ENCODE measurements at regions not wholly inside any gene's neighbourhood (a gene's known extent, or its start where the extent isn't known, plus 50 kb on each side); places are given as distances from the start of the nearest gene placed in this dataset.
"Not testable (repeated sequence)": the region's sequence is repeated elsewhere in the genome, so short reads cannot be mapped to it uniquely, and the experiment has no call there.

DNA sequence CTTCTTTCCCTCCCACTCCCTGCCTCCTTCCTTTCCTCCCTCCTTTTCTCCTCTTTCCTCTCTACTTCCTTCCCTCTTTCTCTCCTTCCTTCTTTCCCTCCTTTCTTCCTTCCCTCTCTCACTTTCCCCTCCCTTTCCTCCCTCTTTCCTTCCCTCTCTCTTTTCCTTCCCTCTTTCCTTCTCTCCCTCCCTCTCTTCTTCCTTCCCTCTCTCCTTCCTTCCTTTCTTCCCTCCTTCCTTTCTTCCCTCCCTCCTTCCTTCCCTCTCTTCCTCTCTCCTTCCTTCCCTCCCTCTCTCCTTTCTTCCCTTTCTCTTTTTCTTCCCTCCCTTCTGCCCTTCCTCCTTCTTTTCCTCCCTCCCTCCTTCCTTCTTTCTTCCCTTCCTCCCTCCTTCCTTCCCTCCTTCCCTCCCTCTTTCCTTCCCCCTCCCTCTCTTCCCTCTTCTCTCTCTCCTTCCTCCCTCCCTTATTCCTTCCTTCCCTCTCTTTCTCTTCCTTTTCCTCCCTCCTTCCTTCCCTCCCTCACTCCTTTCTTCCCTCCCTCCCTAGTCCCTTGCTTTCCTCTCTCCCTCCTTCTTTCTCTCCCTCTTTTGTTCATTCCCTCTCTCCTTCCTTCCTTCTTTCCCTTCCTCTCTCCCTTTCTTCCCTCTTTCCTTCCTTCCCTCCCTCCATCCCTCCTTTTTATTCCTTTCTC, 443.9 kb downstream of the ZNF536 start:
- no peaks in the 10 kb centered on the region for H3K4me1 Mint-ChIP-seq
- no peak overlapping the region for H3K4me3 Mint-ChIP-seq

DNA sequence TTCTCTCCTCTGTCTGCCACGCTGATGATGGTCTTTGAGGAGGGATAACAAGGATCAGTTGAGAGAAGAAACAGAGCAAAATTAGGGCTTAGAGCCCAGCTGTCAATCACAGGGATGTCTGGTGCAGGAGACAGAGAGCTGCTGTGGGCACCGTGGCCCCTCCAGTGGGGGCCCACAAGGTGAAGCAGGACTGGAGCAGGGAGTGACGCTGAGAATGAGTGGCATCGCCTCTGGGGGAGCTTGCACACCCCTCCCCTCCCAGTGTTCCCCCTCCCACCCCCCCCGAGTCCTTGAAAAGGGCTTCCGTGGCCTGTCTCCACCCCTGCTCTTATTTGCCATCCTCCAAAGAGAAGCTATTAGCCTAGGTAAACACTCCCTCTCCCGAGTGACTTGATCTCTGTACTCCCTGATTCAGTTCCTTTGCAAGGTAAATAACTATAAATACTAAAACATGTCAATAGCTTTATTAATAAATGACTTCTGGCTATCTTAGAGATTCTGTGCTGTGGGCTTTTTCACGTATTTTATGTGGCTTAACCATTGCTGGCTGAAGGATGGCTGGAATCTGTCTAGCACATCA, 440.0 kb downstream of the ZNF536 start:
- no peaks in the 10 kb centered on the region for H3K36me3 Mint-ChIP-seq
- H3K27ac Mint-ChIP-seq: no peak overlapping the region
- H3K4me1 Mint-ChIP-seq: no peaks in the 10 kb centered on the region
- H3K9me3 Mint-ChIP-seq: no peaks in the 10 kb centered on the region
- H3K27me3 Mint-ChIP-seq (ENCODE audit: low read depth in 3 of 3): peaks cover 2 to 5% (median 3%) of the 10 kb centered on the region in 3 donors
- no peak overlapping the region for H3K4me3 Mint-ChIP-seq
- no peak for DNase-seq

More for the DNA sequence above, 443.9 kb downstream of the ZNF536 start:
- DNase-seq: no peak
- H3K36me3 Mint-ChIP-seq: no peaks in the 10 kb centered on the region
- H3K27ac Mint-ChIP-seq: no peak overlapping the region
- no peaks in the 10 kb centered on the region for H3K9me3 Mint-ChIP-seq
- peaks cover 0 to 6% (median 1%) of the 10 kb centered on the region in 3 donors for H3K27me3 Mint-ChIP-seq (ENCODE audit: low read depth in 3 of 3)

DNA sequence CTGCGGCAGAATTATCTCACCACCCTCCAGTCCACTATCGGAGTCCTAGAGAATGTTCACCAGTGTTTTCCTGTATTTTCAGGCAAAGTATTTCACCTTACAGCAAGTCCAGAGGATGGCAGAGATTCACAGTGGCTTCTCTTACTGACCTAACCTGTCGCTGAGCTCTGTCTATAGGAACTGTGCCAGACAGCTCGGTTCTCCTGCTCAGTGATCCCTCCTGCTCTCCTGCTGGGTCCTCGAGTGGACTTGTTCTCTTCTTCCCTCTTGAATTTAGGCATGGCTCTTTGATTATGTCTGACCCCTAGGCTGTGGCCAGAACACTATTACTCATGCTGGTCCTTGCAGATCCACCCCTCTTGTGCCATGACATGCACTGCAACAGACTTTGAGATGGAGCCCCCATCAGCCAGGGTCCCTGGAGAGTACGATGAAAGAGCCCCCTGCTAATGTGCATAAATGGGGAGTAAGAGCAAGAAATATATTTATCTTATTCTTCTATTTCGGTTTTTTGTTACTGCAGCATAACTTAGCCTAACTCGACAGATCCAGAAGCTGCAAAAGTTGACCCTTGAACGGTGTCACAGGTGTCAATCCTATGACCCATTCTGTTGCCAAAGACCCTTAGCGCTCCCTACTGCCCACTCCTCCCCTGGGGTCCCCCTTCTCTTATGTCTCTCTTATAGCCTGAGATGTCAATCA, 439.4 kb downstream of the ZNF536 start:
- Mint-ChIP-seq H3K4me3 (no peak overlapping the region), H3K27ac (no peak overlapping the region), H3K9me3 (no peaks in the 10 kb centered on the region), H3K4me1 (no peaks in the 10 kb centered on the region), H3K36me3 (no peaks in the 10 kb centered on the region), H3K27me3 (ENCODE audit: low read depth in 3 of 3) (peaks cover 5% of the 10 kb centered on the region in 3 donors)
- no peak for DNase-seq

DNA sequence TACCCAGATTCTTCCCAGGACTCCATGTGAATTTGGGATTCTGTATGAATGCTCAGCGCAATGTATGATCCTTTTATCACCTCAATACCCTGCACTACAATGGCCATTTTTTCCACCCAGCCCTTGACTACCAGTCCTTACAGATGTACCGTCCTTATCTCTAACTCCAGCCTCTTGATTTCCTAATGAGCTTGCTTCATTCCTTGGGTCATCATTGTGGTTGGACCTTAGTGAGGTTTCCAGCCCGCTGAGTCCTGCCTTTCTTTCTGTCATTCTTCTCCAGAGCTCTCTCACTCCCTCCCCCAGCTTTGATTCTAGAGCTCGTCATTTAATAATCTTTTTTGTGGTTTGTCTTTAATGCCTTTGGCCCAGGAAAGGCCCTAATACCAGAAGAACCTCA, 438.5 kb downstream of the ZNF536 start:
- no peak overlapping the region for H3K4me3 Mint-ChIP-seq
- no peak overlapping the region for H3K27ac Mint-ChIP-seq
- H3K27me3 Mint-ChIP-seq (ENCODE audit: low read depth in 3 of 3): peaks cover 5 to 7% (median 6%) of the 10 kb centered on the region in 3 donors
- H3K9me3 Mint-ChIP-seq: no peaks in the 10 kb centered on the region
- DNase-seq: no peak
- no peaks in the 10 kb centered on the region for H3K4me1 Mint-ChIP-seq
- H3K36me3 Mint-ChIP-seq: no peaks in the 10 kb centered on the region

DNA sequence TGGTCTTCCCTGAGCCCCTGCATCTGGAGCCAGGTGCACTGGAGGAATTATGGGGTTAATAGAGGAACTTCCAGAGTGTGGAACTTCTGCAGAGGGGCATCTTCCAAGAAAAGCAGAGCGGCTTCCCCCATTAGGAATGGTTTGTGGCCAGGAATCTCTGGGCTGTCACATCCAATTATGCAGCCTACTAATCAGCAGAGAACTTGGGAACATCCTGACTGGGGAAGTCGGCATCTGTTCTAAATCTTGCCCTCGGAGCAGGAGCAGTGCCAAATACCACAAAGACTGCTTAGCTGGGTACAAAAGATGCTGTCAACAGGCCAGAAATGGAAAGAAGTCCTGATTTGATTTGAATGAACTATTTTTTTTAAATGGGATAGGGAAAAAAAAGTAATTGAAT, 435.1 kb downstream of the ZNF536 start:
- H3K27me3 Mint-ChIP-seq (ENCODE audit: low read depth in 3 of 3): peaks cover 6 to 7% (median 6%) of the 10 kb centered on the region in 3 donors
- H3K27ac Mint-ChIP-seq: no peak overlapping the region
- H3K4me1 Mint-ChIP-seq: peaks cover 10 to 15% of the 10 kb centered on the region in 2 donors
- H3K36me3 Mint-ChIP-seq: no peaks in the 10 kb centered on the region
- H3K9me3 Mint-ChIP-seq: no peaks in the 10 kb centered on the region
- no peak overlapping the region for H3K4me3 Mint-ChIP-seq
- DNase-seq: no peak

DNA sequence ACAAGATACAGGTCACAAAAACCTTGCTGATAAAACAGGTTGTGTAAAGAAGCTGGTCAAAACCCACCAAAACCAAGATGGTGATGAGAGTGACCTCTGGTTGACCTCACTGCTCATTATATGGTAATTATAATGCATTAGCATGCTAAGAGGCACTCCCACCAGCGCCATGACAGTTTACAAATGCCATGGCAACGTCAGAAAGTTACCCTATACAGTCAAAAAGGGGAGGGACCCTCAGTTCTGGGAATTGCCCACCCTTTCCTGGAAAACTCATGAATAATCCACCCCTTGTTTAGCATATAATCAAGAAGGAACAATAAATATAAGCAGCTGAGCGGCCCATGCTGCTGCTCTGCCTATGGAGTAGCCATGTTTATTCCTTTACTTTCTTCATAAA, 434.1 kb downstream of the ZNF536 start:
- Mint-ChIP-seq H3K27ac (no peak overlapping the region), H3K36me3 (no peaks in the 10 kb centered on the region), H3K9me3 (no peaks in the 10 kb centered on the region), H3K4me1 (peaks cover 11 to 17% of the 10 kb centered on the region in 2 donors), H3K27me3 (ENCODE audit: low read depth in 3 of 3) (peaks cover 6 to 7% (median 6%) of the 10 kb centered on the region in 3 donors), H3K4me3 (no peak overlapping the region)
- no peak for DNase-seq

DNA sequence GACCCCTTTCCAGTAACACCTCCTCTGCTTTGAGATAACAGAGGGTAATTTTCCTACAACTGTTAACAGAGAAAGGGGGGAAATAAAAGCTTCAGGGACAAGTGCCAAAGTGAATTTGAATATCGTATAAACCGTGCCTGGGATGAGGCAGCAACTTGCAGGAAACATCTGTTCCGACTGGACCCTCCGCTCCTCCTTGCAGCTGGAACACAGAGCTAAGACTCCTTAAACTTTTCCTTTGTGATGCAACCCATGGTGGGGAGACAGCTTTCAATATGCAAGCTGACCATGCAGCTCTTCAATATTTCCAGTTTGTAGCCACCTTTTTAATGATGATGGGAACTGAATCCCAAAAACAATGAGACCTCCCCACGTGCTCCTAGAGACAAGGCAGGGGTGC, 432.6 kb downstream of the ZNF536 start:
- Mint-ChIP-seq H3K4me1 (peaks cover 11 to 17% of the 10 kb centered on the region in 2 donors), H3K27ac (no peak overlapping the region), H3K9me3 (no peaks in the 10 kb centered on the region), H3K27me3 (ENCODE audit: low read depth in 3 of 3) (peaks cover 4 to 11% (median 4%) of the 10 kb centered on the region in 3 donors), H3K4me3 (no peak overlapping the region), H3K36me3 (no peaks in the 10 kb centered on the region)
- DNase-seq: no peak

DNA sequence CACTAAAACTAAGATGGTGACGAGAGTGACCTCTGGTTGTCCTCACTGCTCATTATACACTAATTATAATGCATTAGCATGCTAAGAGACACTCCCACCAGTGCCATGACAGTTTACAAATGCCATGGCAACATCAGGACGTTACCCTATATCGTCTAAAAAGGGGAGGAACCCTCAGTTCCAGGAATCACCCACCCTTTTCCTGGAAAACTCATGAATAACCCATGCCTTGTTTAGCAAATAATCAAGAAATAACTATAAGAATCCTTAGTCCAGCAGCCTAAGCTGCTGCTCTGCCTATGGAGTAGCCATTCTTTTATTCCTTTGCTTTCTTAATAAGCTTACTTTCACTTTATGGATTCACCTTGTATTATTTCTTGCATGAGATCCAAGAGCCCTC, 432.1 kb downstream of the ZNF536 start:
- not testable (repeated sequence) for H3K4me3 Mint-ChIP-seq, H3K9me3 Mint-ChIP-seq, DNase-seq, H3K27ac Mint-ChIP-seq, H3K36me3 Mint-ChIP-seq
- peaks cover 11 to 17% of the 10 kb centered on the region in 2 donors for H3K4me1 Mint-ChIP-seq
- peaks cover 3 to 11% (median 5%) of the 10 kb centered on the region in 3 donors for H3K27me3 Mint-ChIP-seq (ENCODE audit: low read depth in 3 of 3)

DNA sequence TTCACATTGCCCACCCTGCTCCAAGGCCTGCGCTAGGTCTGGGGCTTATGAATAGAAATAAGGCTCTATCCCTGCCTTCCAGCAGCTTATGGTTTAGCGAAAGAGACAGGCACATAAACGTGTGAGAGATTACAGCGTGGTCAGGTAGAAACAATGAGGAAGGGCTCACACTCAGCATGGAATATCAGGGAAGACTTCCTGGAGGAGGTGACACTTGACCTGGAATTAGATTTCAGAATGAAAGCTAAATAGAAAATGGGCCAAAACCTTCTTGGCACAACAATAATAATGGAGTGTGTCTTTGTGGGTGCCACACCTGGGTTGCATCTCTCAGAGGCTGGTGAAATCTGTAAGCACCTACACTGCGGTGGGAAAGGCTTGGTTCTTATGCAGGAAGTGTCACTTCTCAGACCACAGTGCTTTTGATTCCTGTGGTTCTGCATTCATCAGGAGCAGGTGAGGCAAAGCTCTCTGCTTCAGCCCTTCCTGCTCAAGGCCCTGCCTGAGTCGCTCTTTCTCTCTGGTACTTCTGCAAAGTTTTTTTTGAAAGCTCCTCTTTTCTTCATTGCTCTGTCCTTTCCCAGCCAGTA, 430.3 kb downstream of the ZNF536 start:
- peaks cover 3 to 11% (median 8%) of the 10 kb centered on the region in 3 donors for H3K27me3 Mint-ChIP-seq (ENCODE audit: low read depth in 3 of 3)

DNA sequence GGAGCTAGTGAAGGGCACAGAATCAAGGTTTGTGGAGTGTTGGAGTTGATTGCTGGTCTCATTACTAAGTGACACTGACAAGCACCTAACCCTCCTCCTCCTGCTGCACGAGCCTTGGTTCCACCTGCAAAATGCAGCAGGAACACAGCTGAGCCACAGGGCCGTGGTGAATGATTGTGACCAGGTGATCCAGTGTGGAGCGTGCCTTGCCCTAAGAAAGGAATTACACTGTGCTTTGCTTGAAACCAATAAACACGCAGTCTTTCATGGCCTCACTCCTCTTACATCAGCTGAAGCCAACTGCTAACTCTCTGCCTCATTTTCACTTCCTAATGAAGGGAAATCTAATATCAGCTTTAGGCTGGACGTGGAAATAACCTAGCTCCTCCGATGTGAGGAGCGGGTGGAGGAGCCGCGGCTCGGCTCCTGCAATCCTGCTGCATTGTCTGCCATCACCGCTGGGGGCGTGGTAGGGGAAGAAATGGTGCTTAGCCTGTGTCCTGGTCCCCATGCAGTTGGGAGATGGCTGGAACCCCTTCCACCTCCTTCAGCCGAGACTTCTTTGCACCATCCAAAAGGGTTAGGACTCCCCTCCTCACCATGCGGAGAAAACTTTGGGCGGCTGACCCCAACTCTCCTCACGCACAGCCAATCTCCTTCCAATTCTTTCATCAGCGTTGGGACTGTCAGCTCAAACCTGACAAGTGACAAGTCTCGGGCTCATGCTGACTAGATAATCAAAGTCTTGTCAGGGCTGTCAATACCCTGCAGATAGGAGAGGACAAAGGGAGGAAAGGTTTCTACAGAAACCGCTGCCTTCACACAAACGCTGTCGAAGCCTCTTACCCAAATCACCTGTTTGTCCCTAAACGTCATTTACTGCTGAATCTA, 427.9 kb downstream of the ZNF536 start:
- H3K9me3 Mint-ChIP-seq: no peaks in the 10 kb centered on the region
- no peak overlapping the region for H3K4me3 Mint-ChIP-seq
- peaks cover 3 to 6% (median 6%) of the 10 kb centered on the region in 3 donors for H3K27me3 Mint-ChIP-seq (ENCODE audit: low read depth in 3 of 3)
- peaks cover 11 to 17% of the 10 kb centered on the region in 2 donors for H3K4me1 Mint-ChIP-seq
- no peak overlapping the region for H3K27ac Mint-ChIP-seq
- no peak for DNase-seq
- no peaks in the 10 kb centered on the region for H3K36me3 Mint-ChIP-seq

More for the DNA sequence above, 430.3 kb downstream of the ZNF536 start:
- Mint-ChIP-seq H3K27ac (peak overlapping the region in 1 of 6 donors; percentile 46), H3K36me3 (no peaks in the 10 kb centered on the region), H3K4me3 (no peak overlapping the region), H3K9me3 (no peaks in the 10 kb centered on the region), H3K4me1 (peaks cover 11 to 17% of the 10 kb centered on the region in 2 donors)
- DNase-seq: peak in 2 of 3 donors; percentile 21 to 24

DNA sequence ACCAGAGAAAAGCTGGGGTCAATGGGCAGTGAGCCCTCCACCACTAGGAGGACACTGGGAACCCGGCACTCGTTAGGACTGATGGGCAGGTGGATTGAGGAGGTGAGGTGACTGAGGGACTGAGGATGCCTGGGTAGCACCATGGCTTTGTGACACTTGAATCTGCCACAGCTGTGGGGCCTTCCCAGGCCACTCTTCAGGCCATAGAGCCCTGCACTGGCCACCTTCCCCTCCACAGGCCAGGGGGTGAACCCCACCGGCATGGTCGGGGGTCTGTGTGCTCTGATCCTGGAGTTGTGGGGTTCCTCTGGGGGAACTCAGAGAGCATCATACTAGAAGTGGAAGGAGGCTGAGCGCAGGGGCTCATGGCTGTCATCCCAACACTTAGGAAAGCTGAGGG, 423.5 kb downstream of the ZNF536 start:
- no peak for DNase-seq
- Mint-ChIP-seq H3K4me3 (no peak overlapping the region), H3K36me3 (no peaks in the 10 kb centered on the region), H3K27ac (no peak overlapping the region), H3K4me1 (no peaks in the 10 kb centered on the region), H3K9me3 (no peaks in the 10 kb centered on the region), H3K27me3 (ENCODE audit: low read depth in 3 of 3) (peaks cover 0 to 6% (median 6%) of the 10 kb centered on the region in 3 donors)

DNA sequence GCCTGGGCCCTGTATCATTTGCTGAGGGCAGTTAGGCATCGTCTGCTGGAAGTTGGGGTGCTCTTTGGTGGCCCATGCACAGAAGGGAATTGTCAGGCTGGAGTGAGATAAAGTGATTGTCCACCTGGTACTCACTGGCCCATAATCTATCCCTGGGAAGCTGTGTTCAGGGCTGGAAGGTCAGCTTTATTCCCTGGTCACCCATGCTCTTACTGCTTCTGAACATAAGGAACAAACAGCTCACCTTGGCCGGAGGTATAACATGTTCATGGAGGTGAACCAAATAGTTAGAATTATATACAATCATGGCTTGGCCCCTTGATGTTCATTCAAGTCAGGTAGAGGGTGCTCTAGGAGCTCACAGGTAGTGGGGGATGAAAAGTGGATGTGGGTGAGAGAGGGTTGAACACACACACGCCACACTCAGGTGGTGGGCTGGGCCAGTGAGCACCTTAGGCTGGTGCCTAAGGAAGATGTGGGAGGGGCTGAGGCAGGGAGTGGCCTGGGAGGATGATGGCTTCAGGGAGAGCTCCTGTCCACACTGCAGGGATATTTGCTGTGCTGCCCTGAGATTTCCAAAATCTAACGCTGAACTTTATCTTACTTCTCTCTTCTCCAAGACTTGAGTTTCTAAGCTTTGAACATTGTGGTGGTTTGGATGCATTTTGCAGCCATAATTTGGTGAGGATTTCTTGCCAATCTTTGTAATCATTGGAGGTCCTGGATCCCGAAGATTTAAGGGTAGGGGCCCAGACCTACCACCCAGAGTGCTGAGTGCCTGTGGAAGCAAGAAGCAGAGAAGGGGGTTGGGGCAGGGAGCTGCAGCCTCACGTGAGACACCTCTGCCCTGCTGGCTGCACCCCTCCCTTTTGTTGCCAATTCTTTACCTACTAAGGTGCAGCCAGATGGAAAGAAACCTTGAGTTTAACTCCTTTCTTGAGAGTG, 420.6 kb downstream of the ZNF536 start:
- Mint-ChIP-seq H3K4me1 (no peaks in the 10 kb centered on the region), H3K36me3 (no peaks in the 10 kb centered on the region), H3K9me3 (no peaks in the 10 kb centered on the region), H3K27me3 (ENCODE audit: low read depth in 3 of 3) (peaks cover 0 to 2% (median 0%) of the 10 kb centered on the region in 3 donors), H3K4me3 (no peak overlapping the region), H3K27ac (no peak overlapping the region)
- DNase-seq: no peak
